RKO (cell line): ENCODE measurements at regions not wholly inside any gene's neighbourhood (a gene's known extent, or its start where the extent isn't known, plus 50 kb on each side); places are given as distances from the start of the nearest gene placed in this dataset.
"Not testable (repeated sequence)": the region's sequence is repeated elsewhere in the genome, so short reads cannot be mapped to it uniquely, and the experiment has no call there.

Experiments
- DNase-seq: peaks from one replicate; pipeline ENCODE4 v3.0.0-alpha.2; 2016; ENCODE audit warnings: low spot score

- not testable (repeated sequence) for DNase-seq
Observed at GRCh38 chr1:196366-196765, 255.1 kb downstream of the OR4F29 start.

GRCh38 chr1:191296-192049 lies 260.0 kb downstream of the OR4F29 start:
- DNase-seq, result not testable (repeated sequence)

- DNase-seq, result not testable (repeated sequence)
Observed at GRCh38 chr1:190678-191077, 260.8 kb downstream of the OR4F29 start.

GRCh38 chr1:189915-190314 lies 261.6 kb downstream of the OR4F29 start:
- DNase-seq, result not testable (repeated sequence)

GRCh38 chr1:189270-189669 lies 262.2 kb downstream of the OR4F29 start:
- DNase-seq, result not testable (repeated sequence)

GRCh38 chr1:187298-187697 lies 264.2 kb downstream of the OR4F29 start:
- not testable (repeated sequence) for DNase-seq

- not testable (repeated sequence) for DNase-seq
Observed at GRCh38 chr1:186691-187131, 264.8 kb downstream of the OR4F29 start.

GRCh38 chr1:186223-186622 lies 265.3 kb downstream of the OR4F29 start:
- not testable (repeated sequence) for DNase-seq

GRCh38 chr1:185526-185925 lies 266.0 kb downstream of the OR4F29 start:
- not testable (repeated sequence) for DNase-seq

GRCh38 chr1:184336-184686 lies 267.2 kb downstream of the OR4F29 start:
- not testable (repeated sequence) for DNase-seq

- not testable (repeated sequence) for DNase-seq
Observed at GRCh38 chr1:183620-184335, 267.7 kb downstream of the OR4F29 start.

GRCh38 chr1:183081-183480 lies 268.4 kb downstream of the OR4F29 start:
- DNase-seq, result not testable (repeated sequence)

- DNase-seq, result not testable (repeated sequence)
Observed at GRCh38 chr1:182631-183030, 268.8 kb downstream of the OR4F29 start.

- DNase-seq, result peak; percentile 71
Observed at GRCh38 chr1:181247-182216, 269.9 kb downstream of the OR4F29 start.

GRCh38 chr1:180749-181205 lies 270.7 kb downstream of the OR4F29 start:
- peak; percentile 25 for DNase-seq

GRCh38 chr1:138842-139241 lies 312.6 kb downstream of the OR4F29 start:
- DNase-seq, result not testable (repeated sequence)

- DNase-seq, result not testable (repeated sequence)
Observed at GRCh38 chr1:137664-138063, 313.8 kb downstream of the OR4F29 start.

- not testable (repeated sequence) for DNase-seq
Observed at GRCh38 chr1:136344-136932, 315.0 kb downstream of the OR4F29 start.

GRCh38 chr1:134936-135335 lies 316.5 kb downstream of the OR4F29 start:
- DNase-seq, result not testable (repeated sequence)

GRCh38 chr1:118440-118839 lies 333.0 kb downstream of the OR4F29 start:
- DNase-seq, result not testable (repeated sequence)

GRCh38 chr1:115534-115933 lies 335.9 kb downstream of the OR4F29 start:
- DNase-seq, result not testable (repeated sequence)
